Endothelial cell of hepatic sinusoid (primary cell): ENCODE measurements at regions not wholly inside any gene's neighbourhood (a gene's known extent, or its start where the extent isn't known, plus 50 kb on each side); places are given as distances from the start of the nearest gene placed in this dataset.
"Not testable (repeated sequence)": the region's sequence is repeated elsewhere in the genome, so short reads cannot be mapped to it uniquely, and the experiment has no call there.

Source experiments
- in situ Hi-C: cut with HindIII; loops from 2 replicates; pipeline ENCODE4 v1.10.0; 2017; ENCODE audit warnings: low sequenced_read_pairs

DNA sequence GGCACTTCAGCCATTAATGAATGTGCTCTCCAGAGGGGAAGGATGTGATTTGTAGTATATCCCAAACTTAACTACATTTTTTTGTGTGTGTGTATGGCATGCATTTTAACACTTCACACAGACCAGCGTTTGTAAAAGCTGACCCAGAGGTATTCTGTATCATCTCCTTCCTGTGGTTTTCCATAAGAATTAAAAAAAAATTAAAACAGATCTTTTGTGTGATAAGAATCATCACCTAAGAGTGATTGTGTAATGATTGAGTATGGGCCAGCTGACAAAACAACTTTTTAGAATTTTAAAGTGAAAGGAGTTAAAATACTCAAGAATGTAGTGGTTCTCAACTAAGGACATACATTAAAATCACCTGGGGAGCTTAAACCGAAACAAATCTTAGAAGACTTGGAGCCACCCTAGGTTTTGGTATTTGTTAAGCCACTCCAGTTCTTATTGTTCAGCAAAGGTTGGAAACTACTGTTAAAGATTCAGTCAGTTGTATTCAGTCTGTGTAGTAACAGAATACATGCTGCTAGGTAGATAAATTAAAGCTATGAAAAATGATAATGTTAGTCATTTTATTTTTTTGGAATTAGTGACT is 120.1 kb downstream of the HAUS1 start:
- in situ Hi-C loops, result loop anchor here (5.0 kb wide), 1 partner anchor 42 kb away; no protein-coding TSS in a partner anchor

DNA sequence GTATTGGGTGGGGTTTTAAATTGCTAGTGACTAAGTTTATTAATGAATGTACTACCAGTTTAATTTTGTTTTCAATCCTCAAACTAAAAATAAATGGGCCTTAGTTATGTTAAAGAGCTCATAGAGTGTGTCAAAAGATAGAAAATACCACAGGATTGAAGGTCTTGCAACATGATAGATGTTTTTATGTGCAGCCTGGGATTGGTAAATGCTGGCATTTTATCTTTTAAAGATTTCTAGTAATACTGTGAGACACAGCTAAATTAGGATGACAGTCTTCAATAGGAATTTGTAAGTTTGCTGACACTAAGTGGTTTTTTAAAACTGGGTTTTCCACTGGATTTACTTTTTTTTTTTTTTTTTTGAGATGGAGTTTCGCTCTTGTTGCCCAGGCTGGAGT is 122.3 kb downstream of the HAUS1 start:
- in situ Hi-C loops, result no loop called here

DNA sequence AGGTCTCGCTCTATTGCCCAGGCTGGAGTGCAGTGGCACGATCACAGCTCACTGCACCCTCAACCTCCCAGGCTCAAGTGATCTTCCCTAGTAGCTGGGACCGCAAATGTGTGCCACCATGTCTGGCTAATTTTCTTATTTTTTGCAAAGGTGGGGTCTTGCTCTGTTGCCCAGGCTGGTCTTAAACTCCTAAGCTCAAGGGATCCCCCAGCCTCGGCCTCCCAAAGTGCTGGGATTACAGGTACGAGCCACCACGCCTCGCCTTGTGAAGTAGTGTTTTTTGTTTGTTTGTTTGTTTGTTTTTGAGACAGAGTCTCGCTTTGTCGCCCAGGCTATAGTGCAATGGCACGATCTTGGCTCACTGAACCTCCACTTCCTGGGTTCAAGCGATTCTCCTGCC is 125.5 kb downstream of the HAUS1 start:
- in situ Hi-C loops, result not testable (repeated sequence)

DNA sequence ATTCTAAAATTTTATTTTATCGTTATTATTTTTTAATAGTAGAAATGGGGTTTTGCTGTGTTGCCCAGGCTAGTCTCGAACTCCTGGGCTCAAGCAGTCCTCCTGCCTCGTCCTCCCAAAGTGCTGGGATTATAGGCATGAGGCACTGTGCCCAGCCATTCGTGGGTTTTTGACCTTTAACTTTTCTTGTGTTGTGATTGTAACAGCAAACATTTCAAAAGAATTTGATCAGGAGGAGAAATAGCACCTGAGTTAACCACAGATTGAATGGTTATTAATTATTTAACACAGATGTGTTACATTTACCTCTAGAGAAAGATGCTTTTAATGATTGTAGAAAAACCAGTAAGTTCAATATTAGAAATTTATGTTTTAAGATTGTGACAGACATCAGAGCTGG is 132.0 kb downstream of the HAUS1 start:
- in situ Hi-C loops, result no loop called here

DNA sequence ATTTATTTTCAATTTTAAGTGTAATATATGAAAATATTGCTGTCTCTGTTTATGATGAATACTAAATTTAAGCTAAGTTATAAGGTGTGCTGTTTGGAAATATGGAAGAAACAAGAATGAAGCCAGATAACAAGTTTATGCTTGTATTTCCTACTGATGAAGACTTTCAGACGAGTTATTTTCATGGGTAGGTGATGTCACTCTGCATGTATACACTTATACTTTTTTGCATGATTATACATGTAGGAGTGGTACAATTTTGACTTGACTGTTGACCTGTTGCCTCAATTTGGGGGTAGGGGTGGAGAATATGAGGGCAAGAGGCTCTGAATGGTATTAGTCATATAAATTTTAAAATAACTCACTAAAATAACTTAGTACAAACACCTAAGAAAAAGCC is 133.7 kb downstream of the HAUS1 start:
- in situ Hi-C loops, result no loop called here

DNA sequence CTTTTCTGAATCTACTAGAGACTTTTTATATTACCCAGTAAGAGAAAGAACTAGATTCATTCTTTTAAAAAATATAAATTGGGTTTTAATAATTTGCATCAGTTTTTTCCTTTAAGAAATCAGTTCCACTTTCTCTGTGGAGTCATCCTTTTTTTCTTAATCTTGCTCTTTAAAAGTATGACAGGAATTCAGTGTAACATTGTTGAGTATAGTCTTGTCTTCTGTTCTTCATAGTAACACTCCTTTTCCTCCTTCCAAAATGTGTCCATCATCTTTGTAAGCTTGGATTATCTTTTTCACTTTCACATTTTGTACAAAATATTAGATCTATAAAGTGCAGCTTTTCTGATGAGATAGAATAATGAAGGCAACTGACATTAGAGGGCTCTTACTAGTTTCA is 135.4 kb downstream of the HAUS1 start:
- in situ Hi-C loops, result no loop called here

DNA sequence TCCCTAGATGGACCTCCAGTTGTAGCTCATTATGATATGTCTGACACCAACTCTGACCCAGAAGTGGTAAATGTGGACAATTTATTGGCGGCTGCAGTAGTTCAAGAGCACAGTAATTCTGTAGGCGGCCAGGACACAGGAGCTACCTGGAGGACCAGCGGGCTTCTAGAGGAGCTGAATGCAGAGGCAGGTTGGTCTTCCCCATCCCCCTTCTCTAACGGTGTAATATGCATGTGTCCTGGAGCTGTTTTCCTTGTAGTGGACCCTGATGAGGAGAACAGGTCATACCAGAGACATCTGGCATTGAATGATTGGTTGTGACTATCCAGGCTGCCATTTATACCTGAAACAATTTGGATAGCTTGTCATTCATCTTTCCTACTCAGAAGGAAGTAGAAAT is 135.8 kb downstream of the HAUS1 start:
- in situ Hi-C loops, result no loop called here

DNA sequence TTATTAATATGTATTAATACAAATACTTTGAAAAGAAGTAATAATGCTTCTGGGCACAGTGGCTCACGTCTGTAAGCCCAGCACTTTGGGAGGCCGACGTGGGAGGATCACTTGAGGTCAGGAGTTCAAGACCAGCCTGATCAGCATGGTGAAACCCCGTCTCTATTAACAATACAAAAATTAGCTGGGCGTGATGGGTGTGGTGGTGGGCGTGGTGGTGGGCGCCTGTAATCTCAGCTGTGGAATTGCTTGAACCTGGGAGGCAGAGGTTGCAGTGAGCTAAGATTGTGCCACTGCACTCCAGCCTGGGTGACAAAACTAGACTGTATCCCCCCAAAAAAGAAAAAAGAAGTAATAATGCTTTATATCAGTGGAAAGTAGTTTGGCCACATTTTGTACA is 137.2 kb downstream of the HAUS1 start:
- in situ Hi-C loops, result not testable (repeated sequence)

DNA sequence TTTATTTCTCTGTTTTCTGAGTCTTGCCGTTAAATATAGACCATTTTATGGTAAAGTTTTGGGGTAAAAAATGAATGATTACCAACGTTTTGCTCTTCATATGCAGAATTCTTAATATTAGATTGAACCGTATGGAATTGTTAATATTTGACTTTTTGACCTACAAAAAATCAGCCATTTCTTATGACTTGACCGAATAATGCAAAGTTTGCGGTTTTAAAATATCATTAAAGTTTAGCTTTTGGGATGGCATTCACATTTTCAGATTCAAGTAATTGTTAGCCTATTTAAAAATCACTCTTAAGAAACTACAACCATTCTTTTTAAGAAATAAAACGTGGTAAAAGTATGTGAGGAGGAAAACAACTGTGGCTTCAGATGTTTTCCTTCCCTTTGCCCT is 138.0 kb downstream of the HAUS1 start:
- in situ Hi-C loops, result no loop called here

DNA sequence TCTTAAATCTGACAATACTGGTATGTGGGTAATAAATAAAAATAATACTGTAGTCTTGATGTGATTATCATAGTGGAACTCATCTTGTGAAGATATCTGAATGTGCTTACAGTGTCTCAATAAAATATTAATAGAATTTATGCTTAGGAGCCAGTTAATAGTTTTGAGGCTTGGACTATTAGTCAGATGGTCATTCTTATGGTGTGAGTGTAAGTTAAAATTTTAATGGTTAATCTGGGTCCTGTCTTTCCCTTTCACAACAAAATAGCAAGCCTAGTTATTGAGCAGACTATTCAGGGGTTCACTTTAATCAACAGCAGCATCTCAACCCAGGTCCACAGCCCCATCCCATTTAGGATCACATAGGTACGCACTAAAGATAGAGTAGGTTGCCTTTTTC is 138.9 kb downstream of the HAUS1 start:
- in situ Hi-C loops, result no loop called here

DNA sequence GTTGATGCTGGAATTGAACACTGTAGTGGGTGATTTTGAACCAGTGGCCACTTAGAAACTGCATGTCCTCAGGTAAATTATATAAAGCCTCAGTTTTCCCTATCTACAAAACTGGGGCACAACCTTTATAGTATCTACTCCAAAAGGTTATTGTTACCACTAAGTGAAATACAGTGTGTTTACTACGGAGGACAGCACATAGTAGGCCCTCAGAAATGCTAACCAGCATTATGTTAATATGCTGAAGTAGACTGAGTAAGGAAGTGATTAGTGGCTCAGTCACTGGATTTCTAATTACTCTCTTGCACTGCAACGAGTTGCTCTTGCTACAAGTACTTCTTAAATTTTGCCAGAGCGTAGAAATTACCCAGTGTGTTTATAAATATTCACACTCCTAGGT is 139.5 kb downstream of the HAUS1 start:
- in situ Hi-C loops, result no loop called here

DNA sequence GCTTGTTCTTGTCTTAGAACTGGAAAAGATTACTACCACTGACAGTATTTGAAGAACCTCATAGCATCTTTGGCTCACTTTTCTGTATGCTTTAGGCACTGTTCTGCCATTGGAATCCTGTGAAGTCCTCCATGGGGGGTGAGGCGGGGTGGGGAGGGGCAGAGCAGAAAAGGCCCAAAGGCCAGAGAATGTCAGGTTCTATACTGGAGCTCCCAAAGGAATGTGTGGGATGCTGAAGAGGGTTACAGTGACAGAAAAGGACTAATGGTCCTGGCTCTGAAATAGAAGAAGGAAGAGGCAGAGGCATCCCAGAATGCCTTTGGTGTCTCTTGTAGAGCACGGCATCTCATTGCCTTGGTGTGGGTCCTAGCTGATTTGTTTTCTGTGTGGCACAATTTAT is 141.9 kb downstream of the HAUS1 start:
- in situ Hi-C loops, result no loop called here

DNA sequence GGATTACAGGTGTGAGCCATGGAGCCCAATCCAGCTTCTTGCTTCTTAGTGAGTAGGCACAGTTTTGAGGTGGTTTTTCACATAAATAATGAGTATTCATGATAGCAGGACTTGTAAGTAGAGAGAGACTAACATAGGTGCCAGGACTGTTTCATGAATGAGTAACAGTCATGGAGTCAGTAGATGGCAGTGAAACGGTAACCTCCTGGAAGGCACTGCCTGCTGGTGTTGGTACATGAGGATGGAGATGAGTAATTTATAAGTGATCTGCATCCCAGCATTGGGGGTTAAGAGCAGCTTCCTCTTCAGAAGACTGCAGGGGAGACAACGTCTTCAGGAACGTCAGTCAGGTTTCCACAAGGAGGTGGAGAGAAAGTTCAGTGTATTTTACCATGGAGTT is 143.8 kb downstream of the HAUS1 start:
- in situ Hi-C loops, result no loop called here

DNA sequence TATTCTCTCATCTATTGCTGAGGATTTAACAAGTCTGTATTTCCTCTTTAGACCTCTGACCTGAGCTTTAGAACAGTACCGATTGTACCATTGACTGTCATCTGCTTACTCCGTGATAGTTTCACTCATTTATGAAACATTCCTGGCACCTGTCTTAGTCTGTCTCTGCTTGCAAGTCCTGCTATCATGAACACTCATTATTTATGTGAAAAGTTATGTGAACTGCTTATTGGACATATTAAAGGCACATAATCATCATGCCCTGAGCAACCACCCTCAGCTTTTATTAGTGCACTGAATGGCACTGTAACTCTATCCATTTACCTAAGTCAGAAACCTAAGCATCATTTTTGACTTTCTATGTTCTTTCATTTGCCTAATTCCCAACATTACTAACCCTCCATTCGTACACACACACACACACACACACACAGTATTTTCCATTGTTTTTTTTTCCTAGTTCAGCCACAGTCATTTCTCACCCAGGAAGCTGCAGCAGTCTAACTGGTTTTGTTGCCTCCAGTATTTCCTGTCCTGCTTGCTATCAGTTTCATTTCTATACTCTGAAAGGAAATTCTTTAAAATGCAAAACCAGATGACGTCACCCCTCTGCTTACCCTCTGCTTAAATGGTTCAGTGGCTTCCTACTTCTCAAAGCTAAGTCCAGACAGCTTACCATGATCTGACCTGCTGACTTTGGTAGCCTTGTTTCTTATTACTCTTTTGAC is 146.1 kb downstream of the HAUS1 start:
- in situ Hi-C loops, result no loop called here

DNA sequence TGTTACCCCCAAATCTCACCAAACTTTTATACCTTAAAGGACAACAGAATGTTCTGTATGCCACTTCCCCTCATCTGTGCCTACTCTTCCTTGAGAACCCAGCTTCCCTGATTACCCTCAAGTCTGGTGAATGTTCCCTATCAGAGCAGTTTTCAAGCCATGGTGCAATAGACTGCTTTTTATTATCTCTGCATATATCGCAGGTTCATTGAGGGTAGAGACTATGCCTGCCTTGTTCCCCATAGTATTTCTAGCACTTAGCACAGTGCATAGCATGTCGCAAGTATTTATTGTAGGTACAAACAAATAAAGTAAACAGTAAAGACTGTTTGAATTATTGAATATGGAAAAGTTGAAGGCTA is 146.6 kb downstream of the HAUS1 start:
- in situ Hi-C loops, result no loop called here

DNA sequence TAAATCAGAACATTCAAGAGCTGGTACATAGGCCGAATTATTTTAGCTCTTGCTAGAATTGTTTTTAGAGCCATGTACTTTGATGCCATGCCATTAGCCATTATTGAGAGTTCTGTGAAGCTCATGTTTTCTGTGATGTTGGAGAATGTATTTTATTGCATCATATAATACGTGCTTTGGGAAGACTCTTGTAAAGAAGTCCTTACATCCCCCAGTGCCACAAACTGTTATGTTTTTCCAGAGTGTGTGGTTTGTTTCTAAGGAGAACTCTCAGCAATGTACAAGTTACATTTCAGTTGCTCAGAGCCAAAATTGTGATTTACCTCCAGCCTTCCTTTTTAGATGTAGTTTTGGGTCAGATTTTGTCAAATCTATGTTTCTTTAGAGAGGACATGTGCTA is 148.6 kb downstream of the HAUS1 start:
- in situ Hi-C loops, result no loop called here

DNA sequence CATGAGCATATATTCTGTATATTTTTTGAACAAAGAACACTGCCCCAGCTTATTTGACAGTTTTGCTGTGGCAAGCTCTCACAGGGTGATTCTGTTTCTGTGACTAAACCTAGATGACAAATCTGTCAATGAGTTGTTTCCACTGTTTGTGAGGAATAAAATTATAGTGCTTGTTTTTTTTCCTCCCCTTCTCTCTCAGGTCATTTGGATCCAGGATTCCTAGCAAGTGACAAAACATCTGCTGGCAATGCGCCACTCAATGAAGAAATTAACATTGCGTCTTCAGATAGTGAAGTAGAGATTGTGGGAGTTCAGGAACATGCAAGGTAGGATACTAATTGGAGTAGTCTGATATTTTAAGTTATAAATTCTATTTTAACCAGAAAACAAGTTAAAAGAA is 149.3 kb downstream of the HAUS1 start:
- in situ Hi-C loops, result no loop called here

DNA sequence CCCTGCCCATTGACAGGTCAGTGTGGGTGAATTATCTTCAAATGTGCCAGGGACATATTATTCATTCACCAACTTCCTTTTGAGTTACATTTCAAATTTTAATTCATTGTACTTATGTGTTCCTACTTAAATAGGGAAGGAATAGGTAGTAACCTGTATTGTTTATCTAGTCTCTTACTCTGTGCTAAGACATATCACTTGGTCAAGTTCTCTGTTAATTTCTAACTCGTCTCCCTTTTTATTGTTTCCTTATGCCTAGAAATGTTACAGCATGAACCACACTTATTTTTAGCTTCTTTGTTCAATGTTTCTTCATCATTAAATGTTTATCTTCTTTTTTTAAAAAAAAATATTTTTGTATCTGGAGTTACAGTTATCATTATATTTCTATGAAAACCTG is 151.9 kb downstream of the HAUS1 start:
- in situ Hi-C loops, result no loop called here

DNA sequence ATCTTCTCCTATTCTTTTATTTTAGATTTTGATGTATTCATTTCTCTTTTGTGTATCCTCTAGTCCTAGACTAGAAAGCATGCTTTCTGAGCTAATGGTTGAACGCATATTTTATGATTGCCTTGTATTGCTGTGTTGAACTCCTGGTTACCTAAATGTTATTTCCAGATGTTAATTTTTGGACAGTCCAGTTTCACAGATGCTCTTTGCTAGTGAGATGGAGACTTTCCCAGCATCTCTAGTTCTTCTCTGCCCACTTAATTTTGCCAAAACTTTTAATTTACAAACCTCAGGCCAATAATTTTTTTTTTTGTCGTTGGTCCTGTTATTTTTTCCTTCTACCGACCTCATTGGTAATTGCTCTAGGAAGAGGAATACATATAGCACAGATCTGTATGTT is 153.2 kb downstream of the HAUS1 start:
- in situ Hi-C loops, result no loop called here

DNA sequence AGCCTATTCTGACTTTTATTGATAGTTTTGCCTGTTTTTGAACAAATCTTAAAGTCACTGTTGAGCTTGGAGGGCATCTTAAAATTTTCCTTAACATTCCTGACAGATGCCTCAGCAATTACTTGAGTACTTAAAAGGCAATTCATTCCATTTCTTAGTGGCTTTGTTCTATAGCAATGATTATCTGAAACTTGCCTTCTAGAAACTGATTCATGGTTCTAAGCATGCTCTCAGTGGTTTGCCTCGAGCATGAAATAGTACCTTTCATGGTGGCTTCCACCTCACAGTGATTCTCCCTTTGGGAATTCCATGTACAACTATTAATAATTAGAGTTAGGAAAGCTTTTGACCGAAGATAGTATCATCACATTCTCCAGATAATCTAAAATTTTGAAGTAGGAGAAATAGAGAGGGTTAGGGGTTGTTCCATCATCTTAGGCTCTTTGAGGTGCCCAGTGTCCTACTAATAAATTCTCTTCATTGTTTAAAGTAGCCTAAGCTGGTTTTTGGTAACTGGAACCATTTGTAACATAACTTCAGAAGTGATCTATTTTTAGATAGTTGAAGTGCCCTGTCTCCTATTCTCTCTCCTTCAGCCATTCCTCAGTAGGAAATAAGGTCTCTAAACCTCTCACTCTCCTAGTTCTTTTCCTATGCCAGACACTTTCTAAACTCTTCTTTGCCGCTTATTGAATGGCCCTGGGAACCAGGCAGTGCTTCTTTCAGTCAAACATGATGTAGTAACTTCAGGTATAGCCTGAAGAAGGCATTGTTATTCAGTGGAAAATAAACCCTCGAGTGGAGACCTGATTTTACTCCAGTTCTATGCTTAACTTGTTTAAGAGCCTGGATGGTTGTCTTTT is 156.1 kb downstream of the HAUS1 start:
- in situ Hi-C loops, result no loop called here

DNA sequence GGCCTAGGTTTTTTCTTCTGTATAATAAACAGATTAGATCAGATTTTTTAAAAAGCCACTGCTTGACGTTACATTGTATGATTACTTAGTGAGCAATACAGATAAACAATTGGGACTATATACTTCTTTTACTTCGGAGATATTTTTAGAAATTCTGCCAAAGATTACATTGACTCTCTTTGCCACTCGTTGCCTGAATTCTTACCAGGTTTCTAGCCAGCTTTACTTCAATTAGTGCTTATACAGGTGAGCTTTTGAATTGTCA is 156.6 kb downstream of the HAUS1 start:
- in situ Hi-C loops, result no loop called here

DNA sequence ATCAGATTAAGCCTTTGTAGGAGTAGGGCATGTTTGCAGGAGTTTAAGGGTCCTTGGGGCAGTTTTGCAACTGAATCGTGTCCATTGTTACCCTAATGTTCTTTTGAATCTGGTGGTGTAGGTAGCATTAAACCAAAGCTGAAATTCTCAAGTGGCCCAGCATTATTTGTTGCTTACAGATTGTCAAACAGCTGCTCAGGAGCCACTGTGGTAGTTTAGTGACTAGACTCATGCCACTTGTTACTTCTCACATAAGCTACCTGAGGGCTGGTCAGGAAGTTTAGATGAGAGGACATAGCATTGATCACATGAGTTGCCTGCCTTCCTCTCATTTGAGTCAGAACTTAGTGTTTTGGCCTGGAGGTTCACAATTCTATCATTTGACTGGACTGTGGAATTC is 157.6 kb downstream of the HAUS1 start:
- in situ Hi-C loops, result no loop called here
